AG04450 (cell line): ENCODE measurements at regions not wholly inside any gene's neighbourhood (a gene's known extent, or its start where the extent isn't known, plus 50 kb on each side); places are given as distances from the start of the nearest gene placed in this dataset.

Experiments used
- CTCF ChIA-PET: fragments of 300-600, 350-600 bp; formaldehyde crosslinking; extraction: SDS; loops from one replicate; lab custom pipeline; 2022; ENCODE audit warnings: antibody characterized with exemption, inconsistent platforms; lab: Charles Lee
- POLR2A ChIA-PET: fragments of 350-600 bp; formaldehyde crosslinking; extraction: SDS; loops from one replicate; lab custom pipeline; 2021; ENCODE audit warnings: antibody characterized with exemption, inconsistent platforms; lab: Yijun Ruan, JAX
- DNase-seq: peaks from one replicate; pipeline ENCODE4 v3.0.0-alpha.2; 2011; ENCODE audit warnings: low read depth, low spot score
- H3K27ac ChIP-seq: one replicate; pipeline ENCODE4 v1.5.1; 2012; ENCODE audit warnings: low read depth, low read length, control low read depth
- H3K27me3 ChIP-seq: one replicate; pipeline ENCODE4 v1.6.0; 2012; ENCODE audit warnings: low read length; ENCODE audit not compliant: control insufficient read depth, insufficient read depth
- H3K4me3 ChIP-seq: 2 replicates; pipeline ENCODE4 v1.5.1; 2011; ENCODE audit warnings: mild to moderate bottlenecking, low read depth, low read length, control low read depth
- H3K9me3 ChIP-seq: 2 replicates; pipeline ENCODE4 v1.5.1; 2012; ENCODE audit warnings: low read length; ENCODE audit not compliant: control insufficient read depth, insufficient read depth
- TF ChIP-seq, protein P1 (sequence below): IDR thresholded peaks from 2 replicates; pipeline ENCODE4 v1.5.1; 2011; ENCODE audit warnings: low read depth, low read length, control low read depth, inconsistent platforms

DNA sequence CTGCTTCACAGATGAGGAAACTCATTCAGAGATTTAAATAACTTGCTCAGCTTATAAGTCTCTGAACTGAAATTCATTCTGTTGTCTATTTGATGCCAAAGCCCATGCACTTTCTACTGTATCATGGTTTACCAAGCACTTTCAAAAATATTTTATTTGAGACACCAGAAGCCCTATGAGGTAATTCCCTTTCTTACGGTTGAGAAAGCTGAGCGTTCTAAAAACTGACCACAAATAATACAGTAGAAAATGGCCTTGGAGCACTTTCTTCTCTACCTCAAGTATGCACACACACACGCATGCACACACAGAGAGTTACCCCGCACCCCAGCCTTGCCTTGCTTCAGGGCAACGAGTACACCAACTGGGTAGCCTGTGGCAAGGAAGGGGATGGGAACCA lies 228.5 kb downstream of the RFC3 start:
- TF ChIP-seq, protein P1, sequence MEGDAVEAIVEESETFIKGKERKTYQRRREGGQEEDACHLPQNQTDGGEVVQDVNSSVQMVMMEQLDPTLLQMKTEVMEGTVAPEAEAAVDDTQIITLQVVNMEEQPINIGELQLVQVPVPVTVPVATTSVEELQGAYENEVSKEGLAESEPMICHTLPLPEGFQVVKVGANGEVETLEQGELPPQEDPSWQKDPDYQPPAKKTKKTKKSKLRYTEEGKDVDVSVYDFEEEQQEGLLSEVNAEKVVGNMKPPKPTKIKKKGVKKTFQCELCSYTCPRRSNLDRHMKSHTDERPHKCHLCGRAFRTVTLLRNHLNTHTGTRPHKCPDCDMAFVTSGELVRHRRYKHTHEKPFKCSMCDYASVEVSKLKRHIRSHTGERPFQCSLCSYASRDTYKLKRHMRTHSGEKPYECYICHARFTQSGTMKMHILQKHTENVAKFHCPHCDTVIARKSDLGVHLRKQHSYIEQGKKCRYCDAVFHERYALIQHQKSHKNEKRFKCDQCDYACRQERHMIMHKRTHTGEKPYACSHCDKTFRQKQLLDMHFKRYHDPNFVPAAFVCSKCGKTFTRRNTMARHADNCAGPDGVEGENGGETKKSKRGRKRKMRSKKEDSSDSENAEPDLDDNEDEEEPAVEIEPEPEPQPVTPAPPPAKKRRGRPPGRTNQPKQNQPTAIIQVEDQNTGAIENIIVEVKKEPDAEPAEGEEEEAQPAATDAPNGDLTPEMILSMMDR: no peak
- Histone ChIP-seq H3K9me3 (no peaks in the 10 kb centered on the region), H3K27ac (no peak overlapping the region), H3K27me3 (no peaks in the 10 kb centered on the region), H3K4me3 (no peak overlapping the region)
- CTCF ChIA-PET: interaction anchor here (0.6 kb wide), 1 partner anchor 1101 kb away, joined by 3 read pairs; no protein-coding TSS in a partner anchor
- no peak for DNase-seq
- POLR2A ChIA-PET: no interaction called here

DNA sequence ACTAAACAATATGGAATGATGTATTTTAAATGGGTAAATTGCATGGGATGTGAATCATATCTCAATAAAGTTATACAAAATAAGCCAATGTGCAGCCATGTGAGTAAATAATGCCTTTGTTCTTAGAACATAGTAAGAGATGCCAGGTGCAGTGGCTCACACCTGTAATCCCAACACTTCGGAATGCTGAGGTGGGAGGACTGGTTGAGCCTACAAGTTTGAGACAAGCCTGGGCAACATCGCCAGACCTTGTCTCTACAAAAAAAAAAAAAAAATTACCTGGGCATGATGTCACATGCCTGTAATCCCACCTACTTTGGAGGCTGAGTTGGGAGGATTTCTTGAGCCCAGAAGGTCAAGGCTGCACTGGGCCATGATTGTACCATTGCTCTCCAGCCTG lies 230.7 kb downstream of the RFC3 start:
- Histone ChIP-seq H3K9me3 (no peaks in the 10 kb centered on the region), H3K4me3 (no peak overlapping the region), H3K27ac (no peak overlapping the region), H3K27me3 (no peaks in the 10 kb centered on the region)
- ChIA-PET POLR2A (no interaction called here), CTCF (no interaction called here)
- TF ChIP-seq, protein P1: no peak
- no peak for DNase-seq

DNA sequence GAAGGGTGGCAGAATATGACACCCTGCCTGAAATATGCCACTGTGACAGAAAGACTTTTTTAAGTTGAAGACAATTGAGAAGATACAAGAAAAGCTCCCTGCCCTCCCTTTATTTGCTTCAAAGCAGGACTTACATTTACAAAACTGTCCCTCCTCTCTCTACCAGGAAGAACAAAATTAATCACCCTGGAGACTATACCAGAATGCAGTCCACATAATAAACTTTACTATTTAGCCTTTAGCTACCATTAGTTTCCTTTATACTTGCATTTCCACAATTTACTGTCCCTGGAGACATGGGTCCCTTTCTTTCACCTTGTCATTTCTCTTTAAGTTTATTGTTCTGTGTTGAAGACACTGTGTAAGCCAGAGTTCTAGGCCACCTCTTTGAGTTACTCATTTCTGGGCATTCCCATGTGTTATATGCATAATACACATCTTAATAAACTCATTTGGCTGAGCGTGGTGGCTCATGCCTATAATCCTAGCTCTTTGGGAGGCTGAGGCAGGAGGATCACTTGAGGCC lies 238.8 kb downstream of the RFC3 start:
- ChIA-PET CTCF (interaction anchor here (0.6 to 1.6 kb wide), 3 partner anchors 19 to 48 kb away, joined by 3 to 4 read pairs (median 3); no protein-coding TSS in a partner anchor), POLR2A (no interaction called here)
- no peak overlapping the region for H3K27ac ChIP-seq
- H3K27me3 ChIP-seq: no peaks in the 10 kb centered on the region
- TF ChIP-seq, protein P1: no peak
- DNase-seq: no peak
- H3K4me3 ChIP-seq: no peak overlapping the region
- peaks cover 4% of the 10 kb centered on the region; the same call in 1 of the 2 replicates for H3K9me3 ChIP-seq

DNA sequence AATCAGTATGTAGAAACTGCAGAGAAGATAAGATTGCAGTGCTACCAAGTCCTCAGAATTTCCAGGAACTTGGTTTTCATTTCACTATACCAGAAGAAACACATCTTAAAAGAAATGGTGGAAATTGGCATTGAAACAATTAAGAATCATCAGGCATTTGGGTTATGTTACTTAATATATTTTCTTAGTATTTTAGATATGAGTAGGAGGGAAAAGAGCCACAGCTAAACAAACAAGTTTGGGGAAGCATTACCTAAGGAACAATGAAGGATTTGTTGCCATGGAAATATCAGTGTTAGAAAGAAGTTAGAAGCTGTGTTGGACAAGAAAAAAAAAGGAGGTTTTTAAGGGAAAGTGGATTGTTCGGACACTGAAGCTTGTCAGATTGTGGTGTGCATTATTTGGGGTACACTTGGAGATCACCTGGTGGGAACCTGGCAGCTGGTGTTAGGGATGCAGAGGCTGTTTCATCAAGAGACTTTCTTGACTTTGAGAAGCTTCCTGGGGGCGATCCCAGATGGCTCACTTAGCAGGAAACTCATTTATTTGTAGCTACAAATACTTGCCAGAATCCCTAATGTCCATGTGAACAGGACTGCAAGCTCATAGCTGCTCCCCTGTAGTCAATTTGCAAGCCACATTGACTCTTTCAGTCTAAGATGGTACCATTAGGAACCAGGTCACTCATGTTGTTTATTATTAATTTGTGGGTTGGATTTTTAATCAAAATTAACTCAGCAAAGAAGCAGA lies 246.7 kb downstream of the RFC3 start:
- H3K27ac ChIP-seq: no peak overlapping the region
- no peak overlapping the region for H3K4me3 ChIP-seq
- DNase-seq: no peak
- no peaks in the 10 kb centered on the region for H3K9me3 ChIP-seq
- CTCF ChIA-PET: interaction anchor here (1.1 kb wide), 1 partner anchor 12 kb away, joined by 9 read pairs; no protein-coding TSS in a partner anchor
- no peaks in the 10 kb centered on the region for H3K27me3 ChIP-seq
- TF ChIP-seq, protein P1: no peak
- POLR2A ChIA-PET: no interaction called here

DNA sequence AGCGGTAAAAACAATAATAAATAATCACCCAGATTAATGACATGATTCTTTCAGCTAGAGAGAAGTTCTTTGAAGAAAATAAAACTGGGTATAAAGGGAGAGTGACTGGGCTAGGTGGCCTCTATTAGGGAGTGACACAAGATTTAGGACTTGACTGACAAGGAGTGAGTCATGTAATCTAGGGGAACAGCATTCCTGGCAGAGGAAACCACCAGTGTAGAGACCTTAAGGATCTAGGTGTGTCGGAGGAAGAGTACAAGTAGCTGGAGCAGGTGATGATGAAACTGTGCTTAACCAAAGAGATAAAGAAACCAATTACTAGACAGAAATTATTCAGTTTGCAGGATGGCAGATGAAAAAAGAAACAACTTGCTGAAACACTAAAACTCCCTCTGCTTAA lies 248.0 kb downstream of the RFC3 start:
- DNase-seq: no peak
- TF ChIP-seq, protein P1: no peak
- no peaks in the 10 kb centered on the region for H3K9me3 ChIP-seq
- CTCF ChIA-PET: no interaction called here
- POLR2A ChIA-PET: no interaction called here
- no peak overlapping the region for H3K4me3 ChIP-seq
- no peak overlapping the region for H3K27ac ChIP-seq
- no peaks in the 10 kb centered on the region for H3K27me3 ChIP-seq
